Lower leg skin (tissue), 3 donors: ENCODE measurements at regions not wholly inside any gene's neighbourhood (a gene's known extent, or its start where the extent isn't known, plus 50 kb on each side); places are given as distances from the start of the nearest gene placed in this dataset.

Source experiments
- POLR2A ChIP-seq, 2 donors: fragments of 450-650 bp; IDR thresholded peaks; one replicate each; pipeline ENCODE4 v1.6.1; 2016 to 2017; ENCODE audit warnings: antibody characterized with exemption in 2 of 2, mild to moderate bottlenecking in 1 of 2, moderate library complexity in 1 of 2
- TF ChIP-seq, protein P1 (sequence below), 3 donors: fragments of 450-650 bp; IDR thresholded peaks; one replicate each; pipeline ENCODE4 v1.5.1; 2016; ENCODE audit warnings: antibody characterized with exemption in 3 of 3, mild to moderate bottlenecking in 3 of 3, moderate library complexity in 2 of 3

DNA sequence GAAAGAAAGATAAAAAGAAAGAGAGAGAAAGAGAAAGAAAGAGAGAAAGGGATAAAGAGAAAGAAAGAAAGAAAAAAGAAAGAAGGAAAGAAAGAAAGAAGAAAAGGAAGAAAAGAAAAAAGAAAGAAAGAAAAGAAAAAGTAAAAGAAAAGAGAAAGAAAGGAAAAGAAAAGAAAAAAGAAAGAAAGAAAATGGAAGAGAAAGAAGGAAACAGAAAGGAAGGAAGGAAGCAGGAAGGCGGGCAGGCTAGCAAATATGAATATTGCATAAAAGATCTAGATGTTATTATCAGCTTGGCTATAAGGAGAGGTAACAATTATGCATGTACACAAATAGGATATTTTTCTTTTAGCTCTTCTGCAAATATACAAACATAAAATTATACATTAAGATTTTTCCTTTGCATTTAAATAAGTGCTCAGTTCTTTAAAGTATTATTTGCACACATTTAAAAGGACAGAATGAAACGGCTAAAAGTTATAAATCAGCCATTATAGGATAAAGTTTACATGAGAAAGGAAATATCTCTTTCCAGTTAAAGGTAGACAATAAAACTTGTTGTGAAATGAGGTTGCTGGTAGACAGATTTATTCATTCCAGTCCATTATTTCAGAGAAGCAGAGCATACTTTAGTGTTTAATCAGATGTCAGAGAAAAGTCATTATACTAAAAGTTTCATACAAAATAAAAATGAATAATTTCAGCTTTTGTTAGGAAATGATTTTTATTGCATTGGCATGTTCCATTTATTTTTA lies 511.4 kb downstream of the KCNJ3 start:
- TF ChIP-seq, protein P1, sequence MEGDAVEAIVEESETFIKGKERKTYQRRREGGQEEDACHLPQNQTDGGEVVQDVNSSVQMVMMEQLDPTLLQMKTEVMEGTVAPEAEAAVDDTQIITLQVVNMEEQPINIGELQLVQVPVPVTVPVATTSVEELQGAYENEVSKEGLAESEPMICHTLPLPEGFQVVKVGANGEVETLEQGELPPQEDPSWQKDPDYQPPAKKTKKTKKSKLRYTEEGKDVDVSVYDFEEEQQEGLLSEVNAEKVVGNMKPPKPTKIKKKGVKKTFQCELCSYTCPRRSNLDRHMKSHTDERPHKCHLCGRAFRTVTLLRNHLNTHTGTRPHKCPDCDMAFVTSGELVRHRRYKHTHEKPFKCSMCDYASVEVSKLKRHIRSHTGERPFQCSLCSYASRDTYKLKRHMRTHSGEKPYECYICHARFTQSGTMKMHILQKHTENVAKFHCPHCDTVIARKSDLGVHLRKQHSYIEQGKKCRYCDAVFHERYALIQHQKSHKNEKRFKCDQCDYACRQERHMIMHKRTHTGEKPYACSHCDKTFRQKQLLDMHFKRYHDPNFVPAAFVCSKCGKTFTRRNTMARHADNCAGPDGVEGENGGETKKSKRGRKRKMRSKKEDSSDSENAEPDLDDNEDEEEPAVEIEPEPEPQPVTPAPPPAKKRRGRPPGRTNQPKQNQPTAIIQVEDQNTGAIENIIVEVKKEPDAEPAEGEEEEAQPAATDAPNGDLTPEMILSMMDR (IDR thresholded peaks at IDR 0.05): no peak
- TF ChIP-seq POLR2A (IDR thresholded peaks at IDR 0.05): no peak
